Liver (tissue), 8 donors: ENCODE measurements at regions not wholly inside any gene's neighbourhood (a gene's known extent, or its start where the extent isn't known, plus 50 kb on each side); places are given as distances from the start of the nearest gene placed in this dataset.

ENCODE experiments used
- DNase-seq: peaks from one replicate; pipeline ENCODE4 v3.0.0-alpha.2; 2017; ENCODE audit warnings: low spot score
- H3K27ac ChIP-seq, 2 donors: one replicate each; pipeline ENCODE4 v1.7.0; 2013; ENCODE audit warnings: inconsistent platforms in 2 of 2, low read length in 2 of 2, control low read depth in 1 of 2, low read depth in 1 of 2, mild to moderate bottlenecking in 1 of 2
- H3K27me3 ChIP-seq, 4 donors: one replicate each; pipeline versions ENCODE4 v1.6.1 to v1.7.0; 2013; ENCODE audit warnings: low read length in 3 of 4, inconsistent platforms in 1 of 4, mild to moderate bottlenecking in 1 of 4, moderate library complexity in 1 of 4; ENCODE audit not compliant: control insufficient read depth in 4 of 4, insufficient read depth in 4 of 4
- H3K36me3 ChIP-seq, 4 donors: one replicate each; pipeline versions ENCODE4 v1.6.1 to v1.7.0; 2013; ENCODE audit warnings: low read length in 3 of 4, mild to moderate bottlenecking in 3 of 4, low read depth in 1 of 4, moderate library complexity in 1 of 4; ENCODE audit not compliant: control insufficient read depth in 4 of 4, insufficient read depth in 3 of 4
- H3K4me1 ChIP-seq, 4 donors: one replicate each; pipeline versions ENCODE4 v1.6.1 to v1.7.0; 2013; ENCODE audit warnings: low read length in 3 of 4, mild to moderate bottlenecking in 3 of 4, moderate library complexity in 1 of 4; ENCODE audit not compliant: control insufficient read depth in 4 of 4, insufficient read depth in 4 of 4
- H3K4me3 ChIP-seq, 3 donors: one replicate each; pipeline versions ENCODE4 v1.6.1 to v1.7.0; 2013; ENCODE audit warnings: low read length in 3 of 3, control low read depth in 1 of 3, low read depth in 1 of 3, mild to moderate bottlenecking in 1 of 3
- H3K9ac ChIP-seq, 2 donors: one replicate each; pipeline ENCODE4 v1.7.0; 2013; ENCODE audit warnings: low read length in 2 of 2, mild to moderate bottlenecking in 2 of 2, moderate library complexity in 2 of 2, control low read depth in 1 of 2, low read depth in 1 of 2
- H3K9me3 ChIP-seq, 4 donors: one replicate each; pipeline versions ENCODE4 v1.6.1 to v1.7.0; 2013; ENCODE audit warnings: low read length in 3 of 4; ENCODE audit not compliant: control insufficient read depth in 4 of 4
- ATF3 ChIP-seq: IDR thresholded peaks from 2 replicates; pipeline ENCODE4 v1.6.1; 2016; ENCODE audit warnings: antibody characterized with exemption
- CTCF ChIP-seq: fragments of 150-350 bp; IDR thresholded peaks from 2 replicates; pipeline ENCODE4 v1.5.1; 2017; ENCODE audit warnings: improper control_type of control experiment, low read depth, low read length; ENCODE audit not compliant: missing input control
- EGR1 ChIP-seq, 2 donors: IDR thresholded peaks; 2 replicates each; pipeline ENCODE4 v1.6.1; 2016 to 2018; ENCODE audit warnings: antibody characterized with exemption in 2 of 2, low read depth in 2 of 2
- FOXA1 ChIP-seq: IDR thresholded peaks from 2 replicates; pipeline ENCODE4 v1.6.1; 2016; ENCODE audit warnings: antibody characterized with exemption
- FOXA2 ChIP-seq: IDR thresholded peaks from 2 replicates; pipeline ENCODE4 v1.6.1; 2016; ENCODE audit warnings: antibody characterized with exemption
- GABPA ChIP-seq, 2 donors: IDR thresholded peaks in 1 of 2; conservative IDR thresholded peaks in 1 of 2; 2 replicates each; pipeline ENCODE4 v1.6.1; 2016; ENCODE audit warnings: antibody characterized with exemption in 2 of 2, mild to moderate bottlenecking in 1 of 2, moderate library complexity in 1 of 2
- HNF4A ChIP-seq, 2 donors: conservative IDR thresholded peaks; 2 replicates each; pipeline ENCODE4 v1.6.1; 2016; ENCODE audit warnings: antibody characterized with exemption in 2 of 2, mild to moderate bottlenecking in 2 of 2
- HNF4G ChIP-seq: IDR thresholded peaks from 2 replicates; pipeline ENCODE4 v1.6.1; 2016; ENCODE audit warnings: antibody characterized with exemption
- JUND ChIP-seq, 2 donors: IDR thresholded peaks; 2 replicates each; pipeline ENCODE4 v1.6.1; 2016; ENCODE audit warnings: antibody characterized with exemption in 2 of 2
- MAX ChIP-seq: IDR thresholded peaks from 2 replicates; pipeline ENCODE4 v1.6.1; 2016; ENCODE audit warnings: antibody characterized with exemption
- NR2F2 ChIP-seq: IDR thresholded peaks from 2 replicates; pipeline ENCODE4 v1.6.1; 2016; ENCODE audit warnings: antibody characterized with exemption
- RAD21 ChIP-seq, 2 donors: IDR thresholded peaks; 2 replicates each; pipeline ENCODE4 v1.6.1; 2016; ENCODE audit warnings: antibody characterized with exemption in 2 of 2, mild to moderate bottlenecking in 2 of 2
- REST ChIP-seq: IDR thresholded peaks from 2 replicates; pipeline ENCODE4 v1.6.1; 2016; ENCODE audit warnings: antibody characterized with exemption, mild to moderate bottlenecking
- RXRA ChIP-seq, 2 donors: IDR thresholded peaks; 2 replicates each; pipeline ENCODE4 v1.6.1; 2017 to 2018; ENCODE audit warnings: antibody characterized with exemption in 2 of 2, mild to moderate bottlenecking in 1 of 2
- SP1 ChIP-seq: IDR thresholded peaks from 2 replicates; pipeline ENCODE4 v1.6.1; 2018; ENCODE audit warnings: antibody characterized with exemption, mild to moderate bottlenecking
- TAF1 ChIP-seq: conservative IDR thresholded peaks from 2 replicates; pipeline ENCODE4 v1.6.1; 2016; ENCODE audit warnings: antibody characterized with exemption, mild to moderate bottlenecking
- YY1 ChIP-seq: IDR thresholded peaks from 2 replicates; pipeline ENCODE4 v1.6.1; 2016; ENCODE audit warnings: antibody characterized with exemption, mild to moderate bottlenecking
- ZBTB33 ChIP-seq: IDR thresholded peaks from 2 replicates; pipeline ENCODE4 v1.6.1; 2016; ENCODE audit warnings: antibody characterized with exemption
- WGBS: extraction: QIAGEN DNeasy Blood & Tissue Kit; methylation state at CpG from one replicate; pipeline ENCODE4 v1.1.7; 2013; 5-methylcytosine and 5-hydroxymethylcytosine counted together
- donor health status: healthy.
- donor health status: healthy.
- donor health status: healthy.
- donor health status: healthy.
- donor health status: healthy.

GRCh38 chr3:5531039-5531438 is 343.5 kb downstream of the EDEM1 start:
- TF ChIP-seq NR2F2 (no peak), TAF1 (no peak), YY1 (no peak), HNF4G (no peak), CTCF (no peak), FOXA1 (no peak), ZBTB33 (no peak), SP1 (no peak), MAX (no peak), EGR1 (IDR thresholded peaks at IDR 0.05; ENCODE audit: low read depth in 2 of 2) (no peak), RAD21 (IDR thresholded peaks at IDR 0.05) (no peak), JUND (IDR thresholded peaks at IDR 0.05) (no peak), RXRA (IDR thresholded peaks at IDR 0.05) (no peak), ATF3 (no peak), HNF4A (conservative IDR thresholded peaks at IDR 0.05) (no peak), REST (no peak), GABPA (IDR thresholded peaks at IDR 0.05 in 1 of 2, conservative IDR thresholded peaks at IDR 0.05 in 1 of 2) (no peak), FOXA2 (no peak)

More at GRCh38 chr3:5531039-5531438, 343.5 kb downstream of the EDEM1 start:
- H3K27me3 ChIP-seq = no peaks in the 10 kb centered on the region
- H3K9ac ChIP-seq = no peak overlapping the region
- H3K27ac ChIP-seq = no peak overlapping the region
- no peaks in the 10 kb centered on the region for H3K9me3 ChIP-seq
- H3K4me3 ChIP-seq = no peak overlapping the region
- no peaks in the 10 kb centered on the region for H3K36me3 ChIP-seq
- no peaks in the 10 kb centered on the region for H3K4me1 ChIP-seq
- no peak for DNase-seq
- 75% methylated on average over 6 of the region's 6 CpGs for WGBS
